Ovary (tissue), 3 donors: ENCODE measurements at regions not wholly inside any gene's neighbourhood (a gene's known extent, or its start where the extent isn't known, plus 50 kb on each side); places are given as distances from the start of the nearest gene placed in this dataset.
"Not testable (repeated sequence)": the region's sequence is repeated elsewhere in the genome, so short reads cannot be mapped to it uniquely, and the experiment has no call there.

Experiments
- EP300 ChIP-seq: sonication (generic); formaldehyde crosslinking; IDR thresholded peaks from one replicate; pipeline ENCODE4 v1.6.1; 2017; ENCODE audit warnings: antibody characterized with exemption
- POLR2A ChIP-seq: fragments of 450-650 bp; IDR thresholded peaks from one replicate; pipeline ENCODE4 v1.6.1; 2017; ENCODE audit warnings: antibody characterized with exemption, mild to moderate bottlenecking, moderate library complexity
- TF ChIP-seq, protein P1 (sequence below), 3 donors: fragments of 450-650 bp in 2 of 3; fragments of 200-600 bp in 1 of 3; IDR thresholded peaks; one replicate each; pipeline versions ENCODE4 v1.5.1 to v1.8.0; 2016 to 2022; ENCODE audit warnings: antibody characterized with exemption in 3 of 3, mild to moderate bottlenecking in 1 of 3
- donor health status: DM: no; HTN: no; CAD: no.

- TF ChIP-seq, protein P1, sequence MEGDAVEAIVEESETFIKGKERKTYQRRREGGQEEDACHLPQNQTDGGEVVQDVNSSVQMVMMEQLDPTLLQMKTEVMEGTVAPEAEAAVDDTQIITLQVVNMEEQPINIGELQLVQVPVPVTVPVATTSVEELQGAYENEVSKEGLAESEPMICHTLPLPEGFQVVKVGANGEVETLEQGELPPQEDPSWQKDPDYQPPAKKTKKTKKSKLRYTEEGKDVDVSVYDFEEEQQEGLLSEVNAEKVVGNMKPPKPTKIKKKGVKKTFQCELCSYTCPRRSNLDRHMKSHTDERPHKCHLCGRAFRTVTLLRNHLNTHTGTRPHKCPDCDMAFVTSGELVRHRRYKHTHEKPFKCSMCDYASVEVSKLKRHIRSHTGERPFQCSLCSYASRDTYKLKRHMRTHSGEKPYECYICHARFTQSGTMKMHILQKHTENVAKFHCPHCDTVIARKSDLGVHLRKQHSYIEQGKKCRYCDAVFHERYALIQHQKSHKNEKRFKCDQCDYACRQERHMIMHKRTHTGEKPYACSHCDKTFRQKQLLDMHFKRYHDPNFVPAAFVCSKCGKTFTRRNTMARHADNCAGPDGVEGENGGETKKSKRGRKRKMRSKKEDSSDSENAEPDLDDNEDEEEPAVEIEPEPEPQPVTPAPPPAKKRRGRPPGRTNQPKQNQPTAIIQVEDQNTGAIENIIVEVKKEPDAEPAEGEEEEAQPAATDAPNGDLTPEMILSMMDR (IDR thresholded peaks at IDR 0.05) = not testable (repeated sequence)
- not testable (repeated sequence) for TF ChIP-seq EP300, POLR2A
These were observed 1069.3 kb downstream of the CDH9 start for GRCh38 chr5:25969042-25969441.
